ENCODE measurements at regions not wholly inside any gene's neighbourhood (a gene's known extent, or its start where the extent isn't known, plus 50 kb on each side); places are given as distances from the start of the nearest gene placed in this dataset.
"Not testable (repeated sequence)": the region's sequence is repeated elsewhere in the genome, so short reads cannot be mapped to it uniquely, and the experiment has no call there.

GRCh38 chr9:81801190-81801589 lies 111.8 kb upstream of the TLE1 start:
- Histone ChIP-seq H3K23ac (ENCODE audit: low read length in 2 of 2) (no peak overlapping the region), H2BK12ac (ENCODE audit: low read length in 2 of 2) (no peak overlapping the region), H3K4me1 (ENCODE audit: control insufficient read depth, insufficient read depth, low read depth, low read length) (peaks cover 1% of the 10 kb centered on the region), H3K4ac (ENCODE audit: low read depth in 1 of 2, low read length in 2 of 2) (no peak overlapping the region), H3K27ac (ENCODE audit: low read length, poor library complexity, severe bottlenecking) (no peak overlapping the region), H3K4me3 (ENCODE audit: insufficient read depth in 1 of 2, low read depth in 1 of 2, low read length in 2 of 2) (no peak overlapping the region), H4K91ac (ENCODE audit: low read length) (no peak overlapping the region), H3K36me3 (ENCODE audit: control insufficient read depth in 1 of 2, insufficient read depth in 2 of 2, low read depth in 1 of 2, low read length in 2 of 2) (no peaks in the 10 kb centered on the region), H4K8ac (ENCODE audit: low read length) (no peak overlapping the region), H3K4me2 (ENCODE audit: low read length, poor library complexity, severe bottlenecking) (no peak overlapping the region), H2BK15ac (ENCODE audit: low read depth, poor library complexity, severe bottlenecking) (no peak overlapping the region), H2BK120ac (ENCODE audit: low read depth, low read length) (no peak overlapping the region), H3K18ac (ENCODE audit: low read depth in 1 of 2, low read length in 2 of 2) (no peak overlapping the region), H2BK5ac (ENCODE audit: low read depth, low read length, poor library complexity, severe bottlenecking) (no peak overlapping the region), H2AK5ac (ENCODE audit: low read length, severe bottlenecking) (no peak overlapping the region), H3K27me3 (ENCODE audit: control insufficient read depth in 1 of 2, insufficient read depth in 1 of 2, low read length in 2 of 2) (no peaks in the 10 kb centered on the region), H3K9ac (ENCODE audit: low read length) (no peak overlapping the region), H3K14ac (ENCODE audit: low read length in 2 of 2) (no peak overlapping the region), H3K79me1 (replicated peaks; ENCODE audit: low read length, poor library complexity, severe bottlenecking) (no peaks in the 10 kb centered on the region), H2AFZ (ENCODE audit: low read depth, low read length) (no peak overlapping the region), H3K9me3 (ENCODE audit: control insufficient read depth, low read length) (no peaks in the 10 kb centered on the region)
- 71% methylated on average over 3 of the region's 3 CpGs for WGBS
- peak; percentile 28 for DNase-seq

- H3K4me2 ChIP-seq (ENCODE audit: low read length, poor library complexity, severe bottlenecking) = no peak overlapping the region
- no peaks in the 10 kb centered on the region for H3K36me3 ChIP-seq (ENCODE audit: control insufficient read depth in 1 of 2, insufficient read depth in 2 of 2, low read depth in 1 of 2, low read length in 2 of 2)
- H3K23ac ChIP-seq (ENCODE audit: low read length in 2 of 2) = no peak overlapping the region
- H2AFZ ChIP-seq (ENCODE audit: low read depth, low read length) = no peak overlapping the region
- peaks cover 1% of the 10 kb centered on the region for H3K4me1 ChIP-seq (ENCODE audit: control insufficient read depth, insufficient read depth, low read depth, low read length)
- H3K27me3 ChIP-seq (ENCODE audit: control insufficient read depth in 1 of 2, insufficient read depth in 1 of 2, low read length in 2 of 2) = no peaks in the 10 kb centered on the region
- H3K27ac ChIP-seq (ENCODE audit: low read length, poor library complexity, severe bottlenecking) = no peak overlapping the region
- no peak overlapping the region for H3K18ac ChIP-seq (ENCODE audit: low read depth in 1 of 2, low read length in 2 of 2)
- no peak overlapping the region for H3K4ac ChIP-seq (ENCODE audit: low read depth in 1 of 2, low read length in 2 of 2)
- H2AK5ac ChIP-seq (ENCODE audit: low read length, severe bottlenecking) = no peak overlapping the region
- H4K91ac ChIP-seq (ENCODE audit: low read length) = no peak overlapping the region
- H2BK120ac ChIP-seq (ENCODE audit: low read depth, low read length) = no peak overlapping the region
- no peaks in the 10 kb centered on the region for H3K79me1 ChIP-seq (replicated peaks; ENCODE audit: low read length, poor library complexity, severe bottlenecking)
- H4K8ac ChIP-seq (ENCODE audit: low read length) = no peak overlapping the region
- H2BK12ac ChIP-seq (ENCODE audit: low read length in 2 of 2) = no peak overlapping the region
- WGBS = 86% methylated on average over 4 of the region's 5 CpGs
- DNase-seq = no peak
- no peak overlapping the region for H2BK15ac ChIP-seq (ENCODE audit: low read depth, poor library complexity, severe bottlenecking)
- no peak overlapping the region for H3K4me3 ChIP-seq (ENCODE audit: insufficient read depth in 1 of 2, low read depth in 1 of 2, low read length in 2 of 2)
- no peak overlapping the region for H3K14ac ChIP-seq (ENCODE audit: low read length in 2 of 2)
- peak overlapping the region; percentile 76 for H3K9ac ChIP-seq (ENCODE audit: low read length)
- no peaks in the 10 kb centered on the region for H3K9me3 ChIP-seq (ENCODE audit: control insufficient read depth, low read length)
- H2BK5ac ChIP-seq (ENCODE audit: low read depth, low read length, poor library complexity, severe bottlenecking) = no peak overlapping the region
These were observed 115.0 kb upstream of the TLE1 start for GRCh38 chr9:81804306-81804705.

- H3K4me3 ChIP-seq (ENCODE audit: insufficient read depth in 1 of 2, low read depth in 1 of 2, low read length in 2 of 2); H3K23ac ChIP-seq (ENCODE audit: low read length in 2 of 2); H3K79me1 ChIP-seq (replicated peaks; ENCODE audit: low read length, poor library complexity, severe bottlenecking); H3K18ac ChIP-seq (ENCODE audit: low read depth in 1 of 2, low read length in 2 of 2); H3K9ac ChIP-seq (ENCODE audit: low read length); H3K27me3 ChIP-seq (ENCODE audit: control insufficient read depth in 1 of 2, insufficient read depth in 1 of 2, low read length in 2 of 2); H3K9me3 ChIP-seq (ENCODE audit: control insufficient read depth, low read length); H3K4me1 ChIP-seq (ENCODE audit: control insufficient read depth, insufficient read depth, low read depth, low read length); H2AFZ ChIP-seq (ENCODE audit: low read depth, low read length); H2BK15ac ChIP-seq (ENCODE audit: low read depth, poor library complexity, severe bottlenecking); H2AK5ac ChIP-seq (ENCODE audit: low read length, severe bottlenecking); DNase-seq; H4K8ac ChIP-seq (ENCODE audit: low read length); H3K4ac ChIP-seq (ENCODE audit: low read depth in 1 of 2, low read length in 2 of 2); H3K36me3 ChIP-seq (ENCODE audit: control insufficient read depth in 1 of 2, insufficient read depth in 2 of 2, low read depth in 1 of 2, low read length in 2 of 2); H2BK12ac ChIP-seq (ENCODE audit: low read length in 2 of 2); H4K91ac ChIP-seq (ENCODE audit: low read length); H3K14ac ChIP-seq (ENCODE audit: low read length in 2 of 2); H3K4me2 ChIP-seq (ENCODE audit: low read length, poor library complexity, severe bottlenecking); H2BK120ac ChIP-seq (ENCODE audit: low read depth, low read length); H2BK5ac ChIP-seq (ENCODE audit: low read depth, low read length, poor library complexity, severe bottlenecking); H3K27ac ChIP-seq (ENCODE audit: low read length, poor library complexity, severe bottlenecking): not testable (repeated sequence)
- 100% methylated on average over 2 of the region's 3 CpGs for WGBS
These were observed 116.5 kb upstream of the SPATA31D4 start for GRCh38 chr9:81811688-81812087.

- Histone ChIP-seq H3K14ac (ENCODE audit: low read length in 2 of 2) (no peak overlapping the region), H4K91ac (ENCODE audit: low read length) (no peak overlapping the region), H2BK12ac (ENCODE audit: low read length in 2 of 2) (peak overlapping the region in 1 of 2 experiments; percentile 45), H3K4me1 (ENCODE audit: control insufficient read depth, insufficient read depth, low read depth, low read length) (no peaks in the 10 kb centered on the region), H3K27ac (ENCODE audit: low read length, poor library complexity, severe bottlenecking) (no peak overlapping the region), H3K9ac (ENCODE audit: low read length) (no peak overlapping the region), H3K27me3 (ENCODE audit: control insufficient read depth in 1 of 2, insufficient read depth in 1 of 2, low read length in 2 of 2) (no peaks in the 10 kb centered on the region), H2BK5ac (ENCODE audit: low read depth, low read length, poor library complexity, severe bottlenecking) (no peak overlapping the region), H2BK15ac (ENCODE audit: low read depth, poor library complexity, severe bottlenecking) (no peak overlapping the region), H3K4me3 (ENCODE audit: insufficient read depth in 1 of 2, low read depth in 1 of 2, low read length in 2 of 2) (no peak overlapping the region), H4K8ac (ENCODE audit: low read length) (no peak overlapping the region), H3K9me3 (ENCODE audit: control insufficient read depth, low read length) (no peaks in the 10 kb centered on the region), H3K18ac (ENCODE audit: low read depth in 1 of 2, low read length in 2 of 2) (peak overlapping the region in 1 of 2 experiments; percentile 38), H3K4ac (ENCODE audit: low read depth in 1 of 2, low read length in 2 of 2) (peak overlapping the region in 1 of 2 experiments; percentile 40), H3K36me3 (ENCODE audit: control insufficient read depth in 1 of 2, insufficient read depth in 2 of 2, low read depth in 1 of 2, low read length in 2 of 2) (no peaks in the 10 kb centered on the region), H3K23ac (ENCODE audit: low read length in 2 of 2) (no peak overlapping the region), H3K4me2 (ENCODE audit: low read length, poor library complexity, severe bottlenecking) (no peak overlapping the region), H3K79me1 (replicated peaks; ENCODE audit: low read length, poor library complexity, severe bottlenecking) (no peaks in the 10 kb centered on the region), H2AK5ac (ENCODE audit: low read length, severe bottlenecking) (no peak overlapping the region), H2AFZ (ENCODE audit: low read depth, low read length) (no peak overlapping the region), H2BK120ac (ENCODE audit: low read depth, low read length) (no peak overlapping the region)
- no peak for DNase-seq
These were observed 113.8 kb upstream of the SPATA31D4 start for GRCh38 chr9:81814401-81814793.

Measured in mesenchymal stem cell (in vitro differentiated cells and primary cell).